ENCODE measurements at regions not wholly inside any gene's neighbourhood (a gene's known extent, or its start where the extent isn't known, plus 50 kb on each side); places are given as distances from the start of the nearest gene placed in this dataset.

- no peak for DNase-seq
Measured at GRCh38 chr2:12330916-12331315, 385.8 kb upstream of the TRIB2 start.

DNA sequence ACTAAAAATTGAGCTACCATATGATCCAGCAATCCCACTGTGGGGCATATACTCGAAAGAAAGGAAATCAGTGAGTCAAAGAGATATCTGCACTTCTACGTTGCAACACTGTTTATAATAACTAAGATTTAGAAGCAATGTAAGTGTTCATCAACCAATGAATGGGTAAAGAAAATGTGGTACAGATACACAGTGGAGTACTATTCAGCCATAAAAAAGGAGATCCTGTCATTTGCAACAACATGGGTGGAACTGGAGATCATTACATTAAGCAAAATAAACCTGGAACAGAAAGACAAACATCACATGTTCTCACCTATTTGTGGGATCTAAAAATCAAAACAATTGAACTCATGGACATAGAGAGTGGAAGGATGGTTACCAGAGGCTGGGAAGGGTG is 385.0 kb upstream of the TRIB2 start:
- DNase-seq: no peak

GRCh38 chr2:12333293-12333692 is 383.4 kb upstream of the TRIB2 start:
- no peak for DNase-seq

DNA sequence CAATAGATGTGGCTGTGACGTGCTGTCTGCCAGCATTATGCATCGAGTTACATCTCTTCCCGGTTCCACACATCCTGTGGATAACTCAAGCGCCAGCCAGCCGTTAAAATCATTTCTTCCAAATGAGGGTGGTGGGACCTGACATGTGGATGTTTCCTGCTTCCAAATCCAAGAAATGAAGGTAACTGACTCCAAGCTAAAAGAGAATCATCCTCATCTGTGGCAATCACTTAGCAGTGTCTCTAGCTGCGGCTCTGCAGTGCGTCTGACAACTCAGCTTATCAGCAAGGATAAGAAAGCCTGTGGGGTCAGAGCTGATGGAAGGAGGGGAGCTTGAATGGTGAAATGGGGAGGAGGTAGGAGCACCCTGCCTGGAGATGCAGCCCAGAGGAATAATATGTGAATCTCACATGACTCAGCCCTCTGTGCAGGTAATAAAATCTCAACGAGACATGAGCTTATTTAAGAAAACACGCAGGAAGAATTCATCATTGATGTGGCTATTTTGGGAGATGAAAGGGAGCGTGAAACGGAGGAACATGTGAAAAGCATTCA is 382.2 kb upstream of the TRIB2 start:
- no peak for DNase-seq

DNA sequence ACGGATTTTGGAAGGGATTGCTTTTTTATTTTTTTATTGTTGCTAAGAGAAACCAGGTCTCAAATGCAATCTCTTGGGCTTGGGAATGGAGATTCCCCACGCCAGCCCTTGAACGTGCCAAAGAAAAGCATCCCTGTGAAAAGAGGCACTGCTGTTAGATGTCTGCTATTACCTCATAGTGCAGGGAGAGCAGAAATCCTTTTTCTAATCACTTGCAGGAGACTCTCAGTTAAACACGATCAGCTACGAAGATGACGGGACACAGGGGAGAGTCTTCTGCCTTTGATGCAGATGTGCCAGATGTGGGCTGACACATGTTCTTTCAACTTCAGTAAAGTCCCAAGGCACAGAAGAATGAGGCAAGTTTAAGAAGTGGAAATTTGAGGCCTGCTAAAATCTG is 381.6 kb upstream of the TRIB2 start:
- DNase-seq: no peak

GRCh38 chr2:12335995-12336394 is 380.7 kb upstream of the TRIB2 start:
- no peak for DNase-seq

- DNase-seq: no peak
Measured at GRCh38 chr2:12338946-12339697, 377.6 kb upstream of the TRIB2 start.

DNA sequence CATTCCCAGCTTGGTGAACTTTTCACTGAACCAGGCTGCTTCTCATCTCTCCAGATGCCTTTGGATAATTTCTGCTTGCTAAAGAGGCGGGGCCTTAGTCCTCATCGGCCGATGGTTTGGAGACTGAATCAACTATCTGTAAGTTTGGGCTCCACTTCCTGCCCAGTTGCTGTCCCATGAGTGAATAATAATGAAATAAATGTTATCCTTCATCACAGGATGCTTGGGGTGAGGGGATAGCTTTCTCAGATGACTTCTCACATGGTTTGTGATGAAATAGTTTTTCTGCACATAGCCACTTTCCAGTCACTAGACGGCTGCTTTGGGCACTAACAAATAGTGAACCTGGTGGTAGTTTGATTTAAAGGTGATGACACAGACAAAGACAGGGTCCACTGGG is 376.6 kb upstream of the TRIB2 start:
- no peak for DNase-seq

- DNase-seq: no peak
Measured at GRCh38 chr2:12341215-12341614, 375.5 kb upstream of the TRIB2 start.

- DNase-seq: no peak
Measured at GRCh38 chr2:12341920-12342319, 374.8 kb upstream of the TRIB2 start.

DNA sequence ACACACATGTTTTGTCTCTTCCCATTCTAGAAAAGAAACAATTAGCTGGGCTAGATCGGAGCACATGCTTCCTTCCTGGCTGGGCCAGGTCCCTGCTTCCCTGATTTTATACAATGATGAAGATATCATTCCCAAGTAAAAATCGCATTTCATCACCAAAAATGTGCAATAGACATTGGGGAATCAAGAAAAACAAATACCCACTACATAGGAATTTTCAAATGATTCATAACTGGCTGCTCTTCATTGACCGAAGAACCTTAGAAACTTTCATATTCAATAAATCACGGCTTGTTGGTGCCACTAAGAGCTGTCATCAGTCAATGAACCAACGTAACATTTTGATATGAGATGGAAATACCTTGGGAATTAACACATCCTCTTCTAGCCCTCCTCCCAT is 373.6 kb upstream of the TRIB2 start:
- no peak for DNase-seq

- no peak for DNase-seq
Measured at GRCh38 chr2:12347066-12347493, 369.7 kb upstream of the TRIB2 start.

DNA sequence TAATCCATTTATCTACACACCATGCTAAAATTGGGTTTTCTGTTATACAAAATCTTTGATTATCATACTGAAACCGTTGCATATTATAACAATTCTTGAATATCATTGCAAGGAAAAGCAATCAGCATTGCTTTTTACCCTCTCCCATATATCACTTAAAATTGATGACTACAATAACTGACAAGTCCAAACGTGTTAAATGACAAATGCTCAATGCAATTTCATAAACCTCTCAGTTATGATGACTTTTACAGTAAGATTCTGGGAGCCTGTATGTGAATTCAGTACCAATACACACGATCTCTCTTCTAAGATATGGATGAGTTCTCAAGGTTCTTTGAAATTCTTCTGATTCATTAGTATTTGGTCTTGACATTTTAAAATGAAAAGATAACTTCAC is 368.5 kb upstream of the TRIB2 start:
- no peak for DNase-seq

DNA sequence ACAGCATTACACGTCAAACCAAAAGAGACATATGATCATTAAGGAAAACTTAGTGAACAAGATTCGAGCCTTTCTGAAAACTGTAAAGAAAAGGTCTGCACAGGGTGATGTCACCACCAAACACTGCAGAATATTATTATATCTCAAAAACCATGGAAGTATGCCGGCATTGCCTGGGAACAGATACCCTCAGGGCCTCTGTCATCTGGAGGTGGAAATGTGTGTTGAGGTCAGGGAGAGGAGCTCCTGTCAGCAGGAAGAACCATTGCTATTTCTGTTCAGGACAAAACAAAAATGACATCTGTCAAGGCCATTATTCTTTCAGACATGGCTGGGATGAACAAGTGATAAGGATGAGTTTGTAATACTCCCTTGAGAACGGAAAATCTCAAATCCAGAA is 365.9 kb upstream of the TRIB2 start:
- DNase-seq: no peak

GRCh38 chr2:12352889-12353288 is 363.8 kb upstream of the TRIB2 start:
- DNase-seq: no peak

GRCh38 chr2:12361506-12361905 is 355.2 kb upstream of the TRIB2 start:
- DNase-seq: no peak

- no peak for DNase-seq
Measured at GRCh38 chr2:12363138-12363537, 353.6 kb upstream of the TRIB2 start.

- DNase-seq: no peak
Measured at GRCh38 chr2:12363569-12363968, 353.2 kb upstream of the TRIB2 start.

DNA sequence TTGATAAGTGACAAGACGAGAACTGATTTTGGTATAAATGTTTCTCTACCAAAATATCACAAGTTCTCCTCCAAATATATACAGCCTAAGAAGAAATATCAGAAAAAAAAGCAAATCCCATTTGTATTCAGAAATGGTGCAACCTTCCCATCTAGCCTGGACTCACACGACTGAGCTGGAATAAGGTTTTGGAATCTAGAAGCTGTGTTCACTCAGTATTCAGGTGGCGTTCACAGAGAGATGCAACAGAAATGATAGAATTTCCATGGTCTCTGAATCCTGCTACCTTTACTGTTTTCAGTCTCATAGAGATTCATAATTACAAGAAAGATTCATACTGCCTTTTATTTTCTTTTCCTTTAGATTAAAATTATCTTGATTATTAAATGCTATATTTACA is 347.2 kb upstream of the TRIB2 start:
- DNase-seq: no peak

DNA sequence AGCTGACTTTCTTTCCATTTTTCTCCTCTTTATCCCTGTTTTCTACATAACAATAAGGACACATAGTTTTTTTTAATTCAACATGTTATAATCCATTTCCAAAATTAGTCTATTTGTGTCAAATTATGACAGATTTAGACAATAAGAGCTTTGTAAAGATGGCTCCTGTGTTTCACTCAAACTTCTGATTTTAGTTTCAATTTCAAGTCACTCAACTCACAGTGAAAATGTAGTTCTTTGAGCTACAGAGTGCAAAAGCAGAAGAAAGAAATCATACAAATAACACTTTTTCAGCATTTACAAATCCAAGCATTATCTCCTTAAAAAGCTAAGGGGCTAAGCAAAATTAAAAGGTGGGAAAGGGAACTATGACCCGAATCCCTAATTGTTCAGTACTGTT is 340.7 kb upstream of the TRIB2 start:
- no peak for DNase-seq

- DNase-seq: no peak
Measured at GRCh38 chr2:12379143-12379542, 337.6 kb upstream of the TRIB2 start.

DNA sequence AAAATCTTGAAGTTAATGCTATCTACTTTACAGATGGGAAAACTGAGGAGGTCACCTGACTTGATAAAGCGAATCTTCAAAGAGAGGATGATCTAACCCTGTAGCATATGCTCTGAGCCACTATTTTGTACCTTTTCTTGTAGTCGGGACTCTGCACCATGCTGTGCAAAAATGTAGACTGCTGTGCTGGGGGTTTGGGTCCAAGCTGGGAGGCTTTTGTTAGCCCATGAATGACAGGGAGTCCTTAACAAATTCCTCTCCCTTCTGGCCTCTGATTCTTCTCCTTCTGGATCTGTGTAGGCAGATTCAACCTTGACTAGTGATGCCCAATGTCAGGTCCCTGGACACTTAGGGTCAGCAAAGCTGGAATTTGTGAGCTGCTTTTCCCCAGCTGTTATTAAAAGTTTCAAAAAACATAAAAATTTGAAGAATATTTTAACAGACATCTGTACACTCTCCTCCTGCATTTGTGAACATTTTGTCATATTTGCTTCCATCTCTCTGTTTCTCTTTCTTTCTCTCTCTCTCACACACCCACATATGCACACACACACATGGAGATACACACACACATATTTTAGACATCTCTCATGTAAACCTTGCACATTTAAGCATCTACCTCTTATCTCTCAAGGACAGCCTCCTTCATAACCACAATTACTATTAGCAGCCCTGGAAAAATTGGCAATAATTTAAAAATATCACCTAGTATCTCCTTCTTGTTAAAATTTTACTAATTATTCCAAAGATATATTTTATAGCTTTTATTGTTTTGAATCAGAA is 335.0 kb upstream of the TRIB2 start:
- DNase-seq: no peak

DNA sequence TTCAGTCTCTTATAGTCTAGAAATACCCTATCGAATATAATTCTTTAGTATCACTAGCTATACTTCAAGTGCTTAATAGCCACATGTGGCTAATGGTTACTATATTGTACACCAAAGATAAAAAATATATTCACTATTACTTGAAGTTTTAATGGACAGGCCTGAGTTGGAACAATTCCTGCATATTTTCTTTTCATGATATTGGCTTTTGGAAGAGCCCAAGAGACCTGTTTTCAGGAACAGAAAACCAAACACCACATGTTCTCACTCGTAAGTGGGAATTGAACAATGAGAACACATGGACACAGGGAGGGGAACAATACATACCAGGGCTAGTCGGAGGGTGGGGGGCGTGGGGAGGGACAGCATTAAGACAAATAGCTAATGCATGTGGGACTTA is 334.4 kb upstream of the TRIB2 start:
- no peak for DNase-seq

DNA sequence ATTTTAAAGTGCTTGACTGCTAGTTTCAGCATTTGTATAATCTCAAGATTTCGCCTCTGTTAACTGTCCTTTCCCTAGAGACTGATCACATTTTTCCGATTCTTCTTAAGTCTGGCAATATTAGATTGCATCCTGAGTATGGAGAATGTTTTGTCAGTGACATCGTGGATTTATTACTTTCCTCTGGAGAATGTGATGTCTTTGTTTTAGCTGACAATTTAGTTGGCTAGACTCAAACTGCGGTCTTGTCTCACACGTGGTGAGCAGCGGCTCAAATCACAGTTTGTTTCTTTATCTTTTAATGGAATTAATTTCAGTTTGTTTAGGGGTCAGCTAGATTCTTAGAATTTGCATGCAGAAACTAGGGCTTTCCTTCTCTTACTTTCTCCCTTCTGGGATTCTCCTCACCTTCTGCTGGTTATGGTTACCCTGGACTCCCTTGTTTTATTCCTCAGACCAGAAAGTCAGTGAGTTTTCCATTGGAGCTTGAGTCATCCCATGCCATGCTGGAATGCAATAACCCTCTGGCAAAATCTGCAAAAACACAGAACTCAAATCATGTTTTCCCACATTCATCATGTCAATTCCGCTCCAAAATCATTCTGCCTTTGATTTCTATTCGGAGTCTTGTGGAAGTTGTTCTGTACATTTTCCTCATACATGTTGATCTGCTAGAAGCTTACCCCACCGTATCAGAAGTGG is 327.2 kb upstream of the TRIB2 start:
- DNase-seq: no peak

All from stimulated activated CD4-positive, alpha-beta T cell treated with anti-CD3 and anti-CD28 coated beads, Interleukin-12 subunit alpha, Interleukin-12 subunit beta, amount 100 ng/mL, for 4 hours (primary cell).